GM23338 (cell line): ENCODE measurements at regions not wholly inside any gene's neighbourhood (a gene's known extent, or its start where the extent isn't known, plus 50 kb on each side); places are given as distances from the start of the nearest gene placed in this dataset.

Experiments
- ATAC-seq: fragments of 200-7000 bp; cut with Tn5 transposase; 3 replicates; pipeline ENCODE4 v1.9.1; 2020
- DNase-seq: peaks from one replicate; pipeline ENCODE4 v3.0.0-alpha.2; 2015; ENCODE audit warnings: low spot score
- H2AFZ ChIP-seq: fragments of 200-600 bp; sonication (generic); 2 replicates; pipeline ENCODE4 v1.8.0; 2016; ENCODE audit warnings: antibody characterized with exemption, mild to moderate bottlenecking, moderate library complexity
- H3F3A ChIP-seq: fragments of 200-600 bp; sonication (generic); replicated peaks from 2 replicates; pipeline ENCODE4 v1.8.0; 2017; ENCODE audit warnings: antibody characterized with exemption, mixed run types, low read depth
- H3K27ac ChIP-seq: fragments of 200-600 bp; sonication (generic); 2 replicates; pipeline ENCODE4 v1.6.1; 2016; ENCODE audit warnings: low read depth
- H3K27me3 ChIP-seq: fragments of 200-600 bp; sonication (generic); 2 replicates; pipeline ENCODE4 v1.8.0; 2016; ENCODE audit warnings: mild to moderate bottlenecking, mixed run types, moderate library complexity; ENCODE audit not compliant: insufficient read depth
- H3K36me3 ChIP-seq: fragments of 200-600 bp; sonication (generic); 2 replicates; pipeline ENCODE4 v1.8.0; 2016; ENCODE audit warnings: mild to moderate bottlenecking; ENCODE audit not compliant: insufficient read depth
- H3K4me1 ChIP-seq: fragments of 200-600 bp; sonication (generic); 2 replicates; pipeline ENCODE4 v1.8.0; 2016; ENCODE audit warnings: mild to moderate bottlenecking, moderate library complexity; ENCODE audit not compliant: insufficient read depth
- H3K4me2 ChIP-seq: fragments of 200-600 bp; sonication (generic); 2 replicates; pipeline ENCODE4 v1.7.1; 2017; ENCODE audit warnings: mixed run types
- H3K4me3 ChIP-seq: fragments of 200-600 bp; sonication (generic); 2 replicates; pipeline ENCODE4 v1.6.1; 2016; ENCODE audit warnings: mixed run types
- H3K79me2 ChIP-seq: fragments of 200-600 bp; sonication (generic); replicated peaks from 2 replicates; pipeline ENCODE4 v1.8.0; 2017; ENCODE audit warnings: mild to moderate bottlenecking; ENCODE audit not compliant: insufficient read depth
- H3K9me2 ChIP-seq: fragments of 200-600 bp; sonication (generic); 2 replicates; pipeline ENCODE4 v1.8.0; 2017; ENCODE audit not compliant: insufficient read depth
- H4K20me1 ChIP-seq: fragments of 200-600 bp; sonication (generic); replicated peaks from 2 replicates; pipeline ENCODE4 v1.8.0; 2017; ENCODE audit warnings: mild to moderate bottlenecking; ENCODE audit not compliant: insufficient read depth
- H3K27ac Mint-ChIP-seq: 2 replicates; pipeline ENCODE4 v1.8.0; 2020; ENCODE audit warnings: inconsistent platforms, mild to moderate bottlenecking, moderate library complexity, mixed read lengths
- H3K27me3 Mint-ChIP-seq: 3 replicates; pipeline ENCODE4 v1.8.0; 2022; ENCODE audit warnings: low read depth, mild to moderate bottlenecking, moderate library complexity, mixed read lengths, inconsistent platforms; ENCODE audit not compliant: insufficient read depth, poor library complexity
- H3K36me3 Mint-ChIP-seq: 3 replicates; pipeline ENCODE4 v1.8.0; 2021; ENCODE audit warnings: low read depth, mild to moderate bottlenecking, inconsistent platforms, moderate library complexity, mixed read lengths
- H3K4me1 Mint-ChIP-seq: 3 replicates; pipeline ENCODE4 v1.8.0; 2020; ENCODE audit warnings: mild to moderate bottlenecking, inconsistent platforms, mixed read lengths
- H3K4me3 Mint-ChIP-seq: 3 replicates; pipeline ENCODE4 v1.8.0; 2021; ENCODE audit warnings: moderate library complexity, mild to moderate bottlenecking, inconsistent platforms, mixed read lengths
- H3K9me3 Mint-ChIP-seq: 3 replicates; pipeline ENCODE4 v1.8.0; 2020; ENCODE audit warnings: moderate library complexity, mild to moderate bottlenecking, inconsistent platforms, mixed read lengths
- CTCF ChIP-seq, 2 experiments: fragments of 200-600 bp in 1 of 2; sonication (generic) in 1 of 2; conservative IDR thresholded peaks; 2 replicates each; pipeline versions ENCODE4 v1.5.1 to v1.6.1; 2016 to 2017; ENCODE audit warnings: antibody characterized with exemption in 2 of 2, low read depth in 2 of 2, mild to moderate bottlenecking in 2 of 2, moderate library complexity in 1 of 2
- EZH2 ChIP-seq: fragments of 200-600 bp; sonication (generic); IDR thresholded peaks from one replicate; pipeline ENCODE4 v1.8.0; 2017; ENCODE audit warnings: antibody characterized with exemption, mild to moderate bottlenecking, low read depth; ENCODE audit not compliant: unreplicated experiment
- EZH2phosphoT487 ChIP-seq: fragments of 200-600 bp; sonication (generic); IDR thresholded peaks from one replicate; pipeline ENCODE4 v1.8.1; 2018; ENCODE audit warnings: antibody characterized with exemption; ENCODE audit not compliant: unreplicated experiment
- POLR2AphosphoS5 ChIP-seq: IDR thresholded peaks from 2 replicates; pipeline ENCODE4 v1.6.1; 2016; ENCODE audit warnings: antibody characterized with exemption, low read depth
- STAT1 ChIP-seq: IDR thresholded peaks from one replicate; pipeline ENCODE4 v1.6.1; 2016; ENCODE audit warnings: antibody characterized with exemption; ENCODE audit not compliant: unreplicated experiment
- ZNF114 ChIP-seq: fragments of 250-450 bp; sonication (Bioruptor Pico); IDR thresholded peaks from 2 replicates; pipeline ENCODE4 v1.5.0; 2020; ENCODE audit warnings: mild to moderate bottlenecking, moderate library complexity
- ZNF331 ChIP-seq: fragments of 250-450 bp; sonication (Bioruptor Pico); IDR thresholded peaks from 2 replicates; pipeline ENCODE4 v1.5.0; 2020; ENCODE audit warnings: low read depth, mild to moderate bottlenecking, moderate library complexity
- TF ChIP-seq, protein P1 (sequence below): IDR thresholded peaks from 2 replicates; pipeline ENCODE4 v1.6.1; 2016; ENCODE audit warnings: antibody characterized with exemption
- TF ChIP-seq, protein P2 (sequence below): fragments of 250-450 bp; sonication (Bioruptor Pico); IDR thresholded peaks from 2 replicates; pipeline ENCODE4 v1.5.0; 2020; ENCODE audit warnings: mild to moderate bottlenecking, moderate library complexity

DNA sequence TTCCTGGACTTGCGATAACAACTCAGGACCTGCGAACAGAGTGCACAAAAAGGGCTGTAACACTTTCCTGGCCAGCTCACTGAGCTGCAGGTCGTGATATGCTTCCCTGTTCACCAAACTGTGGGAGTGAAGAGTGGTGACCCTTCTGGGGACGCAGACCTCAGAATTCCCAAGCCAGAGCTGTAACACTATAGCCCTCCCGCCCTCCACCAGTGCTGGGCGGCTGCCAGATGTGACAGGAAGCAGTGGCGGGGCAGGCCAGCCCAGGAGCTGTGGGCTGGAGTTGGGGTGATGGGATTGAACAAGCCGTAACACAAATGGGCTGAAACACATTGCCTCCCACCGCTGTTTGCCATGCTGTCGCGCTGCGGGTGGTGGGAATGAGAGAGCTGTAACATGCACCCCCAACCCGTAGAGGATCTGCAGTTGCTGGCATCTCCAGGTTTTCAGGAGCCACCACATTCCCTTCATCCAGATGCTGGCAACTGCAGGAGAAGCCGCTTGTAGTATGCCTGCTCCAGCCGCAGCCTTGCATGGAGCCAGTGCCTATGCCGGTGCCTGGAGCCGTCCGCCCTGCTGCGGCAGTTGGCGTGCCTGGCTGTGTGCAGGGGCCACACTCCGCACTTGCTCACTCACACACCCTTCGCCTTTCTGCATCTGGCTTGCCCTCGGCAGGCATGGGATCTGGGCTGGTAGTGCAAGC lies 145.8 kb downstream of the GPCPD1 start:
- H3K27me3 Mint-ChIP-seq = peaks cover 4% of the 10 kb centered on the region

More for the DNA sequence above, 145.8 kb downstream of the GPCPD1 start:
- DNase-seq = no peak
- Mint-ChIP-seq H3K4me3 (no peak overlapping the region), H3K27ac (no peak overlapping the region), H3K36me3 (no peaks in the 10 kb centered on the region), H3K4me1 (peaks cover 4% of the 10 kb centered on the region; the same call in 2 of the 3 replicates), H3K9me3 (peaks cover 9% of the 10 kb centered on the region; the same call in 2 of the 3 replicates)
- no peaks in the 10 kb centered on the region for H3K4me1 ChIP-seq
- H3K27me3 ChIP-seq = no peaks in the 10 kb centered on the region
- no peaks in the 10 kb centered on the region for H3K79me2 ChIP-seq
- no peak overlapping the region for H3K4me3 ChIP-seq
- H3K9me2 ChIP-seq = no peaks in the 10 kb centered on the region
- no peak overlapping the region for H3K27ac ChIP-seq
- no peaks in the 10 kb centered on the region for H3F3A ChIP-seq
- no peak overlapping the region for H3K4me2 ChIP-seq
- no peaks in the 10 kb centered on the region for H3K36me3 ChIP-seq
- no peaks in the 10 kb centered on the region for H4K20me1 ChIP-seq
- TF ChIP-seq POLR2AphosphoS5 = no peak
- TF ChIP-seq ZNF331 (CRISPR knock-in tag) = no peak
- no peak for TF ChIP-seq EZH2phosphoT487
- TF ChIP-seq, protein P1, sequence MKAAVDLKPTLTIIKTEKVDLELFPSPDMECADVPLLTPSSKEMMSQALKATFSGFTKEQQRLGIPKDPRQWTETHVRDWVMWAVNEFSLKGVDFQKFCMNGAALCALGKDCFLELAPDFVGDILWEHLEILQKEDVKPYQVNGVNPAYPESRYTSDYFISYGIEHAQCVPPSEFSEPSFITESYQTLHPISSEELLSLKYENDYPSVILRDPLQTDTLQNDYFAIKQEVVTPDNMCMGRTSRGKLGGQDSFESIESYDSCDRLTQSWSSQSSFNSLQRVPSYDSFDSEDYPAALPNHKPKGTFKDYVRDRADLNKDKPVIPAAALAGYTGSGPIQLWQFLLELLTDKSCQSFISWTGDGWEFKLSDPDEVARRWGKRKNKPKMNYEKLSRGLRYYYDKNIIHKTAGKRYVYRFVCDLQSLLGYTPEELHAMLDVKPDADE = no peak
- no peak for TF ChIP-seq EZH2
- no peak for TF ChIP-seq ZNF114 (CRISPR knock-in tag)
- no peak for TF ChIP-seq STAT1
- TF ChIP-seq, protein P2, sequence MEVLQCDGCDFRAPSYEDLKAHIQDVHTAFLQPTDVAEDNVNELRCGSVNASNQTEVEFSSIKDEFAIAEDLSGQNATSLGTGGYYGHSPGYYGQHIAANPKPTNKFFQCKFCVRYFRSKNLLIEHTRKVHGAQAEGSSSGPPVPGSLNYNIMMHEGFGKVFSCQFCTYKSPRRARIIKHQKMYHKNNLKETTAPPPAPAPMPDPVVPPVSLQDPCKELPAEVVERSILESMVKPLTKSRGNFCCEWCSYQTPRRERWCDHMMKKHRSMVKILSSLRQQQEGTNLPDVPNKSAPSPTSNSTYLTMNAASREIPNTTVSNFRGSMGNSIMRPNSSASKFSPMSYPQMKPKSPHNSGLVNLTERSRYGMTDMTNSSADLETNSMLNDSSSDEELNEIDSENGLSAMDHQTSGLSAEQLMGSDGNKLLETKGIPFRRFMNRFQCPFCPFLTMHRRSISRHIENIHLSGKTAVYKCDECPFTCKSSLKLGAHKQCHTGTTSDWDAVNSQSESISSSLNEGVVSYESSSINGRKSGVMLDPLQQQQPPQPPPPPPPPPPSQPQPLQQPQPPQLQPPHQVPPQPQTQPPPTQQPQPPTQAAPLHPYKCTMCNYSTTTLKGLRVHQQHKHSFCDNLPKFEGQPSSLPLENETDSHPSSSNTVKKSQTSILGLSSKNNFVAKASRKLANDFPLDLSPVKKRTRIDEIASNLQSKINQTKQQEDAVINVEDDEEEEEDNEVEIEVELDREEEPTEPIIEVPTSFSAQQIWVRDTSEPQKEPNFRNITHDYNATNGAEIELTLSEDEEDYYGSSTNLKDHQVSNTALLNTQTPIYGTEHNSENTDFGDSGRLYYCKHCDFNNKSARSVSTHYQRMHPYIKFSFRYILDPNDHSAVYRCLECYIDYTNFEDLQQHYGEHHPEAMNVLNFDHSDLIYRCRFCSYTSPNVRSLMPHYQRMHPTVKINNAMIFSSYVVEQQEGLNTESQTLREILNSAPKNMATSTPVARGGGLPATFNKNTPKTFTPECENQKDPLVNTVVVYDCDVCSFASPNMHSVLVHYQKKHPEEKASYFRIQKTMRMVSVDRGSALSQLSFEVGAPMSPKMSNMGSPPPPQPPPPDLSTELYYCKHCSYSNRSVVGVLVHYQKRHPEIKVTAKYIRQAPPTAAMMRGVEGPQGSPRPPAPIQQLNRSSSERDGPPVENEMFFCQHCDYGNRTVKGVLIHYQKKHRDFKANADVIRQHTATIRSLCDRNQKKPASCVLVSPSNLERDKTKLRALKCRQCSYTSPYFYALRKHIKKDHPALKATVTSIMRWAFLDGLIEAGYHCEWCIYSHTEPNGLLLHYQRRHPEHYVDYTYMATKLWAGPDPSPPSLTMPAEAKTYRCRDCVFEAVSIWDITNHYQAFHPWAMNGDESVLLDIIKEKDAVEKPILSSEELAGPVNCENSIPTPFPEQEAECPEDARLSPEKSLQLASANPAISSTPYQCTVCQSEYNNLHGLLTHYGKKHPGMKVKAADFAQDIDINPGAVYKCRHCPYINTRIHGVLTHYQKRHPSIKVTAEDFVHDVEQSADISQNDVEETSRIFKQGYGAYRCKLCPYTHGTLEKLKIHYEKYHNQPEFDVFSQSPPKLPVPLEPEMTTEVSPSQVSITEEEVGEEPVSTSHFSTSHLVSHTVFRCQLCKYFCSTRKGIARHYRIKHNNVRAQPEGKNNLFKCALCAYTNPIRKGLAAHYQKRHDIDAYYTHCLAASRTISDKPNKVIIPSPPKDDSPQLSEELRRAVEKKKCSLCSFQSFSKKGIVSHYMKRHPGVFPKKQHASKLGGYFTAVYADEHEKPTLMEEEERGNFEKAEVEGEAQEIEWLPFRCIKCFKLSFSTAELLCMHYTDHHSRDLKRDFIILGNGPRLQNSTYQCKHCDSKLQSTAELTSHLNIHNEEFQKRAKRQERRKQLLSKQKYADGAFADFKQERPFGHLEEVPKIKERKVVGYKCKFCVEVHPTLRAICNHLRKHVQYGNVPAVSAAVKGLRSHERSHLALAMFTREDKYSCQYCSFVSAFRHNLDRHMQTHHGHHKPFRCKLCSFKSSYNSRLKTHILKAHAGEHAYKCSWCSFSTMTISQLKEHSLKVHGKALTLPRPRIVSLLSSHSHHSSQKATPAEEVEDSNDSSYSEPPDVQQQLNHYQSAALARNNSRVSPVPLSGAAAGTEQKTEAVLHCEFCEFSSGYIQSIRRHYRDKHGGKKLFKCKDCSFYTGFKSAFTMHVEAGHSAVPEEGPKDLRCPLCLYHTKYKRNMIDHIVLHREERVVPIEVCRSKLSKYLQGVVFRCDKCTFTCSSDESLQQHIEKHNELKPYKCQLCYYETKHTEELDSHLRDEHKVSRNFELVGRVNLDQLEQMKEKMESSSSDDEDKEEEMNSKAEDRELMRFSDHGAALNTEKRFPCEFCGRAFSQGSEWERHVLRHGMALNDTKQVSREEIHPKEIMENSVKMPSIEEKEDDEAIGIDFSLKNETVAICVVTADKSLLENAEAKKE (CRISPR knock-in tag) = no peak
- no peak for TF ChIP-seq CTCF (conservative IDR thresholded peaks at IDR 0.05; ENCODE audit: low read depth in 2 of 2)
- ATAC-seq = no peak
- no peak overlapping the region for H2AFZ ChIP-seq
